HG02970 (cell line): ENCODE measurements at regions not wholly inside any gene's neighbourhood (a gene's known extent, or its start where the extent isn't known, plus 50 kb on each side); places are given as distances from the start of the nearest gene placed in this dataset.

ENCODE experiments used
- ATAC-seq: cut with Tn5 transposase; IDR thresholded peaks from one replicate; pipeline ENCODE4 v1.9.1; 2021; ENCODE audit warnings: mild to moderate bottlenecking, moderate library complexity, moderate number of reproducible peaks; ENCODE audit not compliant: unreplicated experiment, low FRiP score

DNA sequence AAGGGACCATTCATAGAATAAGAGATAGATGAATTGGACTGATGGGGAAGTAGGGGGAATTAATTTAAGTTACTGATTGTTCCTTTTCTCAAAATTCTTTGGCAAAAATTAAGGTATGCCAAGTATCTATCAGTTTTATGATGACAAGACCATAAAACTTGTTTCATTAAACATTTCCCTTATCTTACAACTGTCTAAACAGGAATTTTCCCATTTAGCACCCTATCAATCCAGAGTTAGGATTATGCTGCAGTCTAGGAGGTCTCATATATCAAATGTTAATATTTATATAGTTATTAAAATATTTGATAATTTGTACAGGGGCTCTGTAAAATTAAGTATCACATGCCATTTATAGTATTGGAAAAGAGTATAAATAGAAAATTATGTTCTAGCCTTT is 51.5 kb upstream of the ARID1B start:
- no peak for ATAC-seq

GRCh38 chr6:156720691-156721685 is 56.2 kb upstream of the ARID1B start:
- ATAC-seq = no peak

DNA sequence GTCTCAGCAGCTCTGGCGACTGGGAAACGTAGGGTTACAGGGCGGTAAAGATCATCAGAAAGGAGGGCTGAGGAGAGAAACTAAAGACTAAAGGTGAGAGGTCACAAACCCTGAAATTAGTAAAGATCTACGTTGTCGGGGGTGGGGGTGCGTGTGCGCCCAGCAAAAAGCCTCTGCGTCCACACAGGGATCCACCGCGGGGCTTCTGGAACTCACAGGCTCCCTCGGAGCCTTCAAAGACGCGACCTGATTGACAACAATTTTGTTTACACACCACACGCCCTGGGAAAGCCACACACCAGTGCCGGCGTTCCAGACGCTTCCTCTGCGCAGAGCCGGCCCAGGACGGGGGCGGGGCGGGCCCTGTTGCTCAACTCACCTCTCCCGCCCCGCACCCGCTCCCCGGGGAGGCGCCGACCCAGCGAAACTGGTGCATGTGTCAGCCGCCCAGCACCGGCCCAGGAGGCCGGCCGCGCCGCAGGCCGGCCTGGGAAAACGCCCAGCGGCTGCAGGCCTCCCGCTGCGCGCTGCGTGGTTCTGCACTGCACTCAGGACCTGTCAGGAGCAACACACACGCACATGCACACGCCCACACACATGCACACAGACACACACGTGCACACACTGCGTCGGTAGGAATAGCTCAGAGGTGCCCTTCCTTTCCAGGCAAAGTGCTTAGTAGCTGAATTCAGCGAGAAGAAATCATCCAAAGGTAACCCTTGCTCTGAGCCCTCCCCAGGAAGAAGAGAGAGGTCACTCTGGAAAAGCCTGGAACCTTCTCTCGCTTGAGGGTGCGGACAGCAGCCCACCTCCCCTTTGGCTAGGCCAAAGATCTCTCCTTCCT is 57.2 kb upstream of the ARID1B start:
- peak; percentile 86 for ATAC-seq

GRCh38 chr6:156719395-156719719 is 57.8 kb upstream of the ARID1B start:
- peak; percentile 11 for ATAC-seq

GRCh38 chr6:156718647-156719394 is 58.4 kb upstream of the ARID1B start:
- no peak for ATAC-seq

- no peak for ATAC-seq
Measured at GRCh38 chr6:156717542-156717941, 59.6 kb upstream of the ARID1B start.

GRCh38 chr6:156715839-156716238 is 61.3 kb upstream of the ARID1B start:
- ATAC-seq = no peak

DNA sequence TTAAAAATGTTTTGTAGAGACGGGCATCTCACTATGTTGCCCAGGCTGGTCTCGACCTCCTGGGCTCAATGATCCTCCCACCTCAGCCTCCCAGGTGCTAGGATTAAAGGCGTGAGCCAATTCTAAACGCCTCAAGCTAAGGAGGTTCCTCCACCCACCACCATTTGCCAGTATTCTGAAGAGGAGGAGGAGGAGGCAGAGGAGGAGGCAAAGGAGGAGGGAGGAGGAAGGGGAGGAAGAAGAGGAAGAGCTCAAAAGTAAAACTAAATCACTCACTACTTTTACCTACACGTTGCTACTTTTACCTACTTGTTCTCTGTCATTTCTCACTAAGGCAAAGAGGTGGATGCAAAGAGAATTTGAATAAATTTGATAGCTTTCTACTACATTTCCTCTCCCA is 63.6 kb upstream of the ARID1B start:
- no peak for ATAC-seq

- ATAC-seq = no peak
Measured at GRCh38 chr6:156710479-156710878, 66.7 kb upstream of the ARID1B start.

DNA sequence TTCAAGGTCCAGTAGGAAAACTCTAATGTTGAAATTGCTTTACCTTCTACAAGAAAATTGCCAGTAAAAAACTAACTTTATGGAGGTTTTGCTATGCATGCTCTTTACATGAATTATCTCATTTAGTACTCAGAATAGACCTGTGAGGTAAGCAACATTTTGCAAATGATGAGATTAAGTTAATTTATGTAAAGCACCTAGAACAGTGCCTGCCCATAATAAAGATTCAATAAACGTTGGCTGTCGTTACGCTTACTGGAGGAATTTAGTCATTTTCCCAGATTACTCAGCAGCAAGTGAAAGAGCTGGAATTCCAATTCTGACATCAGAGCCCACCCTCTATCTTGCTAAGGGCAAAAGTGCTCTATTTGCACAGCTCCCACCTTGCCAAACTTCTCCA is 69.4 kb upstream of the ARID1B start:
- no peak for ATAC-seq

- no peak for ATAC-seq
Measured at GRCh38 chr6:156703719-156704118, 73.5 kb upstream of the ARID1B start.

DNA sequence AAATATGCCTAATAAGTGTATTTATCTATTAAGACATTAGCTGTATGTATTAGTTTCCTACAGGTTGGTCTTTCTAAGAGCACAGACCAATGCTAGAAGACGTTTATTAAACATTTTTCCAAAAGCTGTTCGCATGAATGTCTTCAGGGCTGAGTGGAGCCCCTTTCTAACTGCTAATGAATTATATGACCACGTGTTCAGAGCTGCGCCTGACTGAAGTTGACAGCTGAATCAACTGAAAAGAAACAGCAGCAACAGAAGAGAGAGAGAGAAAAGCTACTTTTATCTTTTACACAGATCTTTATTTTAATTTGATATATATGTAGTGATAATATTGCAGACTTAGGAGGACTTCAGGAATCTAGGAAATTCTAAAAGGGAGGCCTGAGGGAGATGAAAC is 75.2 kb upstream of the ARID1B start:
- no peak for ATAC-seq

DNA sequence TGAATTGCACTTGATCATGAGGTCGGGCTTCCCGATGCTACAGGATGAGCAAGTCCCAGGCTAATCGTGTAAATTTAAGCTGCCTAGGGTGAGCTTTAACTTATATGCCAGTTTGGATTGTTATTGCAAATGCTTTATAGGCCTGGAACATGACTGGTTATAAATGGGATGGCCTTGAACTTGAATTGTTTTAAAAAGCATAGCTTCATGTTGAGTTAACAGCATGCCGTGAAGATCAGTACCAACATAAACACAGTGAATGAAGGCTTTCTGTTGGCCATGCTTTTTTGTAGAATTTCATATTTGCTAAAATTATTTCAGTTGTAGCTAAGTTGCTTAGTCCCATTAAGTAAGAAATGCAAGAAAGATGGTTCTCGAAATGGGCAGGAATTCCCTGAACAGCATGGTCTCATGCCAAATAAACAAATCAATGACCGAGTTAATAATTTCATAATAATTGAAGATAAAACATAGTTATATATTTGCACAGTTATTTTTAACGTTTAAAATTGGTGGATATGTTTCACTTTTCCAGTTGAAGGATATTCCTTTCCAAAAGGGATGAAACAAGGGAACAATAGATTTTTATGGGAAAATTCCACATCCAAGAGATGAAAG is 76.6 kb upstream of the ARID1B start:
- no peak for ATAC-seq

GRCh38 chr6:156699935-156700334 is 77.2 kb upstream of the ARID1B start:
- no peak for ATAC-seq

- ATAC-seq = peak; percentile 41
Measured at GRCh38 chr6:156699017-156699421, 78.2 kb upstream of the ARID1B start.

DNA sequence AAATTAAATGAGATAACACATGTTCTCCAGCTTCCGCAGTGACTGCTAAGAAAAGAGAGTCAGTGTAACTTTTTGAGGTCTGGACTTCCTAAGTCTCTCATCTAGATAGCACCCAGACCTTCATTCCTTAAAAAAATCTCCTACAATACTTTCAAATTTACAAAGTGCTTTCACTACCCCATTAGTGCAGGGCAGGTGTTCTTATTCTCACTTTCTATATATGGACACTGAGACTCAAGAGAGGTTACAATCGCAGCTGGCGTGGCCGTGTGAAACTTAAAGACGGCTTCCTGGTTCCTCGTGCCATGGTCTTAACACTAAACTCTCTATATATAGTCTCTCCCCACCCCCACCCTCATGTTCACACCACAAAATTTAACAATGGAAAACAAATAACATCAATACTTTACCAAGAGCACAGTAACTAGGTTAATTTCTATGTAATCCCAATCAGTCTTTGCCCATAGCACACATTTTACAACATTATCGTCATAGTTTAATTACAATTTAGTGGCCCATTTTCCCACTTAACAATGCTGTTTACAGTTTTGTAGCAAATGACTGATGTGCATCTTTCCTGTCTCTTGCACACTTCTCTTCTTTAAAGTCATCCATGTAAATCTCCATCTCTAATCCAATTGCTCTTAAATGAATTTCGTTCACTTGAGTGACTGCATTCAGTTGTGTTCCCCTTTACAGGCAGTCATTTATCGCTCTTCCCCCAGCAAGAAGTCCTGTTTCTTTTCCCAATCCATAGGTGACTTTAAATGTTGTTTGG is 78.8 kb upstream of the ARID1B start:
- peak; percentile 71 for ATAC-seq

DNA sequence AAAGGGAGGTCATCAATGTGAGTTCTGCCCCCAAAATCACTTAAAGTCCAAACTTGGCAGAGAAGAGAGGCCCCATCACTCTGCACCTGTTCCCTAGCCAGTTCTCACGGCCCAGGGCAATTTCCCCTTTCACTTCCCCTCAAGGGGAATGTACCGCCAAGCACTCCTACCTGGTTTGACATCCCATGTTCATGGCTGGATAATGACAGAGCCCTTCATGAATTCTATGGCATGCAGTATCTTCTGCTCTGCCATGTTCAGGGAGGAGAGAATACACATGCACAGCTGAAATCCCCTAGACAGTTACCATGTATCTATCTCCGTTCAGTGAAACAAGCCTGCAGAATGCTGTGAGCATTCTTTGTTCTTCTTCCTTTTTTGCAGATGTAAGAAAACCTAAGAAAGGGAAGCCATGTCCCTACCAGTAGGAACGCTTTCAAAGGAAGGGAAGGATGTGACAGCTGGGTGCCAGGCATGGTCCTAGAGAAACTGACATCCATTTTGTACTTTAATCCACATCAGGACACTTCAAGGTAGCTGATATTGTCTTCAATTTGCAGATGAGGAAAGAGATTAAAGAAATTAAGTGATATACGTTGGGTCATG is 79.8 kb upstream of the ARID1B start:
- no peak for ATAC-seq

- ATAC-seq = no peak
Measured at GRCh38 chr6:156695742-156696141, 81.4 kb upstream of the ARID1B start.

GRCh38 chr6:156694679-156695078 is 82.5 kb upstream of the ARID1B start:
- ATAC-seq = no peak
